Suprapubic skin (tissue), 4 donors: ENCODE measurements at regions not wholly inside any gene's neighbourhood (a gene's known extent, or its start where the extent isn't known, plus 50 kb on each side); places are given as distances from the start of the nearest gene placed in this dataset.
A peak's percentile ranks its signal among the peaks of the same experiment; 100 is the strongest.

ENCODE experiments used
- DNase-seq, 2 donors: peaks; one replicate each; pipeline ENCODE4 v3.0.0-alpha.2; 2019; ENCODE audit warnings: low spot score in 2 of 2
- H3K27ac ChIP-seq: fragments of 200-600 bp; sonication (generic); one replicate; pipeline ENCODE4 v1.5.1; 2019
- H3K27me3 ChIP-seq: fragments of 200-600 bp; sonication (generic); one replicate; pipeline ENCODE4 v1.5.1; 2019
- H3K36me3 ChIP-seq: fragments of 200-600 bp; sonication (generic); one replicate; pipeline ENCODE4 v1.5.1; 2019
- H3K4me1 ChIP-seq: fragments of 200-600 bp; sonication (generic); one replicate; pipeline ENCODE4 v1.5.1; 2019
- H3K4me3 ChIP-seq: fragments of 200-600 bp; sonication (generic); one replicate; pipeline ENCODE4 v1.5.1; 2019; ENCODE audit warnings: mild to moderate bottlenecking
- H3K9me3 ChIP-seq: fragments of 200-600 bp; sonication (generic); one replicate; pipeline ENCODE4 v1.5.1; 2019
- CTCF ChIP-seq, 2 donors: fragments of 200-600 bp in 1 of 2; fragments of 450-650 bp in 1 of 2; sonication (generic) in 1 of 2; IDR thresholded peaks; one replicate each; pipeline ENCODE4 v1.5.1; 2016 to 2019; ENCODE audit warnings: antibody characterized with exemption in 2 of 2, mild to moderate bottlenecking in 1 of 2, moderate library complexity in 1 of 2
- EP300 ChIP-seq: sonication (generic); formaldehyde crosslinking; IDR thresholded peaks from one replicate; pipeline ENCODE4 v1.6.1; 2017; ENCODE audit warnings: antibody characterized with exemption
- POLR2A ChIP-seq, 2 donors: fragments of 450-650 bp; IDR thresholded peaks; one replicate each; pipeline ENCODE4 v1.6.1; 2017; ENCODE audit warnings: antibody characterized with exemption in 2 of 2, mild to moderate bottlenecking in 2 of 2, moderate library complexity in 2 of 2
- POLR2AphosphoS5 ChIP-seq, 3 donors: sonication (generic); formaldehyde crosslinking; IDR thresholded peaks; one replicate each; pipeline ENCODE4 v1.6.1; 2017; ENCODE audit warnings: antibody characterized with exemption in 3 of 3
- WGBS: methylation state at CpG from one replicate; pipeline ENCODE4 v1.1.5; 2018; 5-methylcytosine and 5-hydroxymethylcytosine counted together

- Histone ChIP-seq H3K27me3 (no peaks in the 10 kb centered on the region), H3K9me3 (no peaks in the 10 kb centered on the region), H3K4me3 (no peak overlapping the region), H3K27ac (peak overlapping the region; percentile 4), H3K36me3 (no peaks in the 10 kb centered on the region), H3K4me1 (no peaks in the 10 kb centered on the region)
- DNase-seq: no peak
- WGBS: 47% methylated on average over 1 of the region's 1 CpG
- no peak for TF ChIP-seq EP300
- no peak for TF ChIP-seq POLR2A (IDR thresholded peaks at IDR 0.05)
- TF ChIP-seq POLR2AphosphoS5 (IDR thresholded peaks at IDR 0.05): no peak
- TF ChIP-seq CTCF (IDR thresholded peaks at IDR 0.05): no peak
These were observed 85.6 kb upstream of the AGR3 start for GRCh38 chr7:16967300-16967811.

GRCh38 chr7:16970732-16971482 is 89.1 kb upstream of the AGR3 start:
- Histone ChIP-seq H3K4me3 (no peak overlapping the region), H3K9me3 (no peaks in the 10 kb centered on the region), H3K4me1 (no peaks in the 10 kb centered on the region), H3K36me3 (no peaks in the 10 kb centered on the region), H3K27ac (no peak overlapping the region), H3K27me3 (no peaks in the 10 kb centered on the region)
- 85% methylated on average over 9 of the region's 9 CpGs for WGBS
- TF ChIP-seq POLR2A (IDR thresholded peaks at IDR 0.05) (no peak), POLR2AphosphoS5 (IDR thresholded peaks at IDR 0.05) (no peak), CTCF (IDR thresholded peaks at IDR 0.05) (no peak), EP300 (no peak)
- DNase-seq: no peak

GRCh38 chr7:16975712-16976111 is 93.9 kb upstream of the AGR3 start:
- H3K4me1 ChIP-seq: peaks cover 15% of the 10 kb centered on the region
- WGBS: 66% methylated on average over 1 of the region's 1 CpG
- no peaks in the 10 kb centered on the region for H3K9me3 ChIP-seq
- TF ChIP-seq POLR2AphosphoS5 (IDR thresholded peaks at IDR 0.05) (no peak), EP300 (no peak), CTCF (IDR thresholded peaks at IDR 0.05) (no peak), POLR2A (IDR thresholded peaks at IDR 0.05) (no peak)
- no peak for DNase-seq
- H3K27me3 ChIP-seq: no peaks in the 10 kb centered on the region
- no peaks in the 10 kb centered on the region for H3K36me3 ChIP-seq
- H3K4me3 ChIP-seq: no peak overlapping the region
- H3K27ac ChIP-seq: no peak overlapping the region

GRCh38 chr7:16978358-16979244 is 96.8 kb upstream of the AGR3 start:
- Histone ChIP-seq H3K4me3 (no peak overlapping the region), H3K9me3 (no peaks in the 10 kb centered on the region), H3K4me1 (peaks cover 30% of the 10 kb centered on the region), H3K27me3 (no peaks in the 10 kb centered on the region), H3K36me3 (no peaks in the 10 kb centered on the region), H3K27ac (no peak overlapping the region)
- no peak for TF ChIP-seq CTCF (IDR thresholded peaks at IDR 0.05)
- TF ChIP-seq EP300: no peak
- TF ChIP-seq POLR2A (IDR thresholded peaks at IDR 0.05): no peak
- no peak for TF ChIP-seq POLR2AphosphoS5 (IDR thresholded peaks at IDR 0.05)
- DNase-seq: no peak
- WGBS: 51% methylated on average over 1 of the region's 1 CpG

- Histone ChIP-seq H3K9me3 (no peaks in the 10 kb centered on the region), H3K4me3 (no peak overlapping the region), H3K4me1 (peaks cover 36% of the 10 kb centered on the region), H3K27me3 (no peaks in the 10 kb centered on the region), H3K36me3 (no peaks in the 10 kb centered on the region), H3K27ac (no peak overlapping the region)
- WGBS: 93% methylated on average over 4 of the region's 4 CpGs
- DNase-seq: no peak
- no peak for TF ChIP-seq EP300
- TF ChIP-seq POLR2AphosphoS5 (IDR thresholded peaks at IDR 0.05): no peak
- no peak for TF ChIP-seq POLR2A (IDR thresholded peaks at IDR 0.05)
- TF ChIP-seq CTCF (IDR thresholded peaks at IDR 0.05): no peak
These were observed 98.8 kb upstream of the AGR3 start for GRCh38 chr7:16980539-16980938.
